GM06990 (cell line): ENCODE measurements at regions not wholly inside any gene's neighbourhood (a gene's known extent, or its start where the extent isn't known, plus 50 kb on each side); places are given as distances from the start of the nearest gene placed in this dataset.

Experiments
- DNase-seq: peaks from one replicate; pipeline ENCODE4 v3.0.0-alpha.2; 2011; ENCODE audit not compliant: insufficient read length; ENCODE audit errors: extremely low read depth
- H3K27me3 ChIP-seq: replicated peaks from 2 replicates; pipeline ENCODE4 v1.6.0; 2011; ENCODE audit warnings: low read length; ENCODE audit not compliant: control insufficient read depth, insufficient read depth
- H3K36me3 ChIP-seq: 2 replicates; pipeline ENCODE4 v1.5.1; 2011; ENCODE audit warnings: low read length; ENCODE audit not compliant: control insufficient read depth, insufficient read depth
- H3K4me3 ChIP-seq: replicated peaks from 2 replicates; pipeline ENCODE4 v1.5.1; 2011; ENCODE audit warnings: low read depth, mild to moderate bottlenecking, control low read depth, low read length
- TF ChIP-seq, protein P1 (sequence below): IDR thresholded peaks from 2 replicates; pipeline ENCODE4 v1.5.1; 2011; ENCODE audit warnings: low read length, control low read depth, mild to moderate bottlenecking, inconsistent platforms; ENCODE audit not compliant: insufficient read depth, poor library complexity, severe bottlenecking

- Histone ChIP-seq H3K27me3 (no peaks in the 10 kb centered on the region), H3K4me3 (no peak overlapping the region), H3K36me3 (no peaks in the 10 kb centered on the region)
- TF ChIP-seq, protein P1, sequence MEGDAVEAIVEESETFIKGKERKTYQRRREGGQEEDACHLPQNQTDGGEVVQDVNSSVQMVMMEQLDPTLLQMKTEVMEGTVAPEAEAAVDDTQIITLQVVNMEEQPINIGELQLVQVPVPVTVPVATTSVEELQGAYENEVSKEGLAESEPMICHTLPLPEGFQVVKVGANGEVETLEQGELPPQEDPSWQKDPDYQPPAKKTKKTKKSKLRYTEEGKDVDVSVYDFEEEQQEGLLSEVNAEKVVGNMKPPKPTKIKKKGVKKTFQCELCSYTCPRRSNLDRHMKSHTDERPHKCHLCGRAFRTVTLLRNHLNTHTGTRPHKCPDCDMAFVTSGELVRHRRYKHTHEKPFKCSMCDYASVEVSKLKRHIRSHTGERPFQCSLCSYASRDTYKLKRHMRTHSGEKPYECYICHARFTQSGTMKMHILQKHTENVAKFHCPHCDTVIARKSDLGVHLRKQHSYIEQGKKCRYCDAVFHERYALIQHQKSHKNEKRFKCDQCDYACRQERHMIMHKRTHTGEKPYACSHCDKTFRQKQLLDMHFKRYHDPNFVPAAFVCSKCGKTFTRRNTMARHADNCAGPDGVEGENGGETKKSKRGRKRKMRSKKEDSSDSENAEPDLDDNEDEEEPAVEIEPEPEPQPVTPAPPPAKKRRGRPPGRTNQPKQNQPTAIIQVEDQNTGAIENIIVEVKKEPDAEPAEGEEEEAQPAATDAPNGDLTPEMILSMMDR, result no peak
- DNase-seq, result no peak
These were observed 274.7 kb downstream of the SUCLA2 start for GRCh38 chr13:47726394-47726793.

DNA sequence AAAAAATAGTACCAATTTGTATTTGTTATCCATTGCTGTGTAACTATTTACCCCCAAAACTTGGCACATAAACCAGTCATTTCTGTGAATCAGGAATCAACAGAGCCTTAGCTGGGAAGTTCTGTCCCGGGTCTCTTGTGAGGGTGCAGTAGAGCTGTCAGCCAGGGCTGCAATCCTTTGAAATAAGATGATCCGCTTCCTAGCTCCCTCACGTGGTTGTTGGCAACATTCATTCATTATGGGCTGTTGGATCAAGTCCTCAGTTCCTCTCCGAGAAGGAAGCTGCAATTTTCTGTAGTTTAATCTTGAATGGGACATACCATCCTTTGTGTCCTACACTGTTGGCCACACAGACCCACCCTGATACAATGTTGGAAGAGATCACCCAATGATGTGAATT, 277.2 kb downstream of the SUCLA2 start:
- Histone ChIP-seq H3K4me3 (no peak overlapping the region), H3K36me3 (no peaks in the 10 kb centered on the region), H3K27me3 (no peaks in the 10 kb centered on the region)
- no peak for DNase-seq
- TF ChIP-seq, protein P1, result no peak

DNA sequence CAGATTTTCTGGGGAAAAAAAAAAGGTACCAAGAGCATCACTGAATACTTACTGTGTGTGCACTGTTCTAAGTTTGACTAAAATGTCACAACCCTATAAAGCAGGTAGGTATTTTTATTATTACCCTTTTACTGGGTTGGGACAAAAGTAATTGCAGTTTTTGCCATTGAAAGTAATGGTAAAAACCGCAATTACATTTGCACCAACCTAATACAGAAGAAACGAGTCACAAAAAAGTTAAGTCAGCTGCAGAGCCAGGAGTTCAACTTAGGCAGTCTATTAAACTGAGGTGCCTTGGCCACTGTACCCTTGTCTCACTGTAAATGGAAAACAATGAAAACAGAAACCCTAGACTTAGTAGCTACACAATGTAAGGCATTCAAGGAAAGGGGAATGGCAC, 281.9 kb downstream of the SUCLA2 start:
- DNase-seq, result no peak
- TF ChIP-seq, protein P1, result no peak
- no peaks in the 10 kb centered on the region for H3K27me3 ChIP-seq
- no peak overlapping the region for H3K4me3 ChIP-seq
- no peaks in the 10 kb centered on the region for H3K36me3 ChIP-seq

DNA sequence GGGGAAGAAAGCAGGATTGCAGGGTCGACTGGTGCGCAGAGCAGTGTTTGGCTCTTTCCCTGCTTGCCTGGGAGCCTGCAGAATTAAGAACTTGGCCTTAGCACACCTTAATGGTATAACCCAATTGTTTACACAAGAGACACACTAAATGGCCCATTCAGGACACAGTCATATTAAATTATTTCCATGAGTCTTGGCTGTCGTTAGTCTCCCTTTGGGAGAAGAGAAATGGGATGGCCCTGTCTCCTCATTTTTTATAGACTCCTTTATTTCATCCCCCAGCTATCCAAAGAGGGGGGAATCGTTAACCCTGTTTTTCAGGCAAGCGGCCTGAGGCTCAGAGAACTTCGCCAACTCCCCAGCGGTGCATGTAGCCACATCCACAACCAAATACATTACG, 282.5 kb downstream of the SUCLA2 start:
- TF ChIP-seq, protein P1, result no peak
- H3K27me3 ChIP-seq, result no peaks in the 10 kb centered on the region
- no peak overlapping the region for H3K4me3 ChIP-seq
- no peak for DNase-seq
- H3K36me3 ChIP-seq, result no peaks in the 10 kb centered on the region

DNA sequence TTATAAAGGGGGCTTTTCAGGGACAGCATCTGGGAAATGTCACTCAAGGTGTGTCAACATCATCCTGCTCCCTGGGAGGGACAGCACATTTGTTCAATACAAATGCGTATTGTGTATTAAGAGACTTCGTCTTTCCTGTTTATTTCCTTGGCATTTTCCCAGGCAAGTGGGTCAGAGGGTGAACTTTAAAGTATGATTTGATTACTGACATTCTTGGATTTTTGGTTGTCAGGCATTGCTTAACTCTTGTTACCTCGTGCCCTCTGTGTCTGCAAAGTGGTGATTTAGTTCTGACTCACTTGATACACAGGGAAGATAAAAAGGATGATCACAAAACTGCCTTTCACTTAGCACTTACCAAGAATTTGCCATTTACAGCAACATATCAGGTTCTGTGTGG, 292.7 kb downstream of the SUCLA2 start:
- TF ChIP-seq, protein P1, result no peak
- no peak for DNase-seq
- no peak overlapping the region for H3K4me3 ChIP-seq
- H3K27me3 ChIP-seq, result no peaks in the 10 kb centered on the region; the same call in 1 of the 2 replicates
- no peaks in the 10 kb centered on the region for H3K36me3 ChIP-seq

- no peak for DNase-seq
- no peaks in the 10 kb centered on the region for H3K36me3 ChIP-seq
- TF ChIP-seq, protein P1, result no peak
These were observed 293.7 kb downstream of the SUCLA2 start for GRCh38 chr13:47707414-47707813.

More at GRCh38 chr13:47707414-47707813, 293.7 kb downstream of the SUCLA2 start:
- no peaks in the 10 kb centered on the region; the same call in 1 of the 2 replicates for H3K27me3 ChIP-seq
- no peak overlapping the region for H3K4me3 ChIP-seq
